HL-60 (cell line): ENCODE measurements at regions not wholly inside any gene's neighbourhood (a gene's known extent, or its start where the extent isn't known, plus 50 kb on each side); places are given as distances from the start of the nearest gene placed in this dataset.

Experiments
- CTCF ChIP-seq: IDR thresholded peaks from one replicate; pipeline ENCODE4 v1.5.1; 2011; ENCODE audit warnings: low read length, control low read depth, inconsistent platforms; ENCODE audit not compliant: insufficient read depth
- SPI1 ChIP-seq: IDR thresholded peaks from 2 replicates; pipeline ENCODE4 v1.6.1; 2012; ENCODE audit warnings: low read depth, mild to moderate bottlenecking, borderline replicate concordance

DNA sequence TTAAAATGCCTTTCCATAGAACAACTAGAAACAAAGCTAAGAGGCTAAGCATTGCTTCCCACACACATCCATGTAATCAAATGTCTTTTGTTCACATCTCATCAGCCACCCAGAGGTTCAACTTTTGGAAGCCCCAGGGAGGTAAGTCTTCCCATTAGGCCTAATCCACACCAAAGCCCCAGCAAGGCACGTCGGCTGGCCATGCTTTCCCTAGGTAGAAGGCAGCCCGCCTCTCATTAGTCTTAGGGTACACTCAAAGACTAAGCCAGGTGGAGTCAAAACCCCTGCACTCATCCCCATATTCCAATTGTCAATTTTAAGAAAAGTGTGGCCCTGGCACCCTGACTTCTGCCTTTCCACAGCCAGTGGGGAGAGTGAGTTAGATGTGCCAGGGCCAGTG, 87.9 kb downstream of the ATPSCKMT start:
- no peak for TF ChIP-seq CTCF
- no peak for TF ChIP-seq SPI1
